ENCODE measurements at regions not wholly inside any gene's neighbourhood (a gene's known extent, or its start where the extent isn't known, plus 50 kb on each side); places are given as distances from the start of the nearest gene placed in this dataset.

DNA sequence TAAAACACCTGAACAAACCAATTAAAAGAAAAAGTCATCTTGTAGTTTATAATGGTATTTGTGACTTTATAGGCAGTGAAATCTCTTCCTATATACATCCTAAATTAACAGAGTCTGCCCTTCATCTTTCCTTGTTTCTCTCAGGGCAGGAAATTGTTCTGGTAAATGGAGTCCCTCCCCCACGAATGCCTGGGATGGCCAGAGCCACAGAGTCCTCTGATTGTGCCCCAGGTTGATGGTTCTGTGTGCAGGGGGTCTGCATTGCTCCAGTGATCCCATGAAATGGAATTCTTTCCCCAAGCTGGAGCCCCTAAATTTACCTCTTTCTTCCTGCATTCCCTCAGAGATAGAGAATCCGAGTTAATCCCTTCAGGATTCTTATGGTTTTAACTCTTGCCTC lies 155.5 kb downstream of the MTX2 start:
- Histone ChIP-seq H4K20me1 (ENCODE audit: insufficient read depth, low read length) (no peaks in the 10 kb centered on the region), H3K36me3 (replicated peaks in 1 of 2; ENCODE audit: control insufficient read depth in 1 of 2, insufficient read depth in 2 of 2, low read length in 2 of 2) (no peaks in the 10 kb centered on the region), H3K27ac (ENCODE audit: extremely low read length, insufficient read depth, low read length) (no peak overlapping the region), H2AFZ (ENCODE audit: low read length) (no peak overlapping the region), H3K4me2 (ENCODE audit: low read depth, low read length) (no peak overlapping the region), H3K4me1 (ENCODE audit: insufficient read depth, low read length) (no peaks in the 10 kb centered on the region), H3K9me3 (ENCODE audit: low read length) (no peaks in the 10 kb centered on the region), H3K27me3 (ENCODE audit: control insufficient read depth in 1 of 2, insufficient read depth in 2 of 2, low read length in 2 of 2) (peaks cover 0 to 28% of the 10 kb centered on the region in 2 experiments; a peak in 4 of 5 replicates), H3K9ac (ENCODE audit: insufficient read depth, low read depth, low read length) (no peak overlapping the region), H3K79me2 (ENCODE audit: insufficient read depth, low read length) (no peaks in the 10 kb centered on the region), H3K4me3 (replicated peaks in 1 of 3; ENCODE audit: insufficient read depth in 1 of 3, low read depth in 2 of 3, low read length in 3 of 3) (no peak overlapping the region)
- TF ChIP-seq SNAI1 (CRISPR knock-in tag; IDR thresholded peaks at IDR 0.05; ENCODE audit: borderline replicate concordance) (no peak), ZBTB42 (CRISPR knock-in tag; IDR thresholded peaks at IDR 0.05) (no peak), TBL1XR1 (IDR thresholded peaks at IDR 0.05; ENCODE audit: borderline replicate concordance, low read length, partially characterized antibody) (no peak), IKZF1 (IDR thresholded peaks at IDR 0.05) (no peak), PHB2 (IDR thresholded peaks at IDR 0.05; ENCODE audit: partially characterized antibody) (no peak), KDM5B (CRISPR knock-in tag; IDR thresholded peaks at IDR 0.05; ENCODE audit: borderline replicate concordance) (no peak)
- TF ChIP-seq, protein P1, sequence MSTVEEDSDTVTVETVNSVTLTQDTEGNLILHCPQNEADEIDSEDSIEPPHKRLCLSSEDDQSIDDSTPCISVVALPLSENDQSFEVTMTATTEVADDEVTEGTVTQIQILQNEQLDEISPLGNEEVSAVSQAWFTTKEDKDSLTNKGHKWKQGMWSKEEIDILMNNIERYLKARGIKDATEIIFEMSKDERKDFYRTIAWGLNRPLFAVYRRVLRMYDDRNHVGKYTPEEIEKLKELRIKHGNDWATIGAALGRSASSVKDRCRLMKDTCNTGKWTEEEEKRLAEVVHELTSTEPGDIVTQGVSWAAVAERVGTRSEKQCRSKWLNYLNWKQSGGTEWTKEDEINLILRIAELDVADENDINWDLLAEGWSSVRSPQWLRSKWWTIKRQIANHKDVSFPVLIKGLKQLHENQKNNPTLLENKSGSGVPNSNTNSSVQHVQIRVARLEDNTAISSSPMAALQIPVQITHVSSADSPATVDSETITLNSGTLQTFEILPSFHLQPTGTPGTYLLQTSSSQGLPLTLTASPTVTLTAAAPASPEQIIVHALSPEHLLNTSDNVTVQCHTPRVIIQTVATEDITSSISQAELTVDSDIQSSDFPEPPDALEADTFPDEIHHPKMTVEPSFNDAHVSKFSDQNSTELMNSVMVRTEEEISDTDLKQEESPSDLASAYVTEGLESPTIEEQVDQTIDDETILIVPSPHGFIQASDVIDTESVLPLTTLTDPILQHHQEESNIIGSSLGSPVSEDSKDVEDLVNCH (CRISPR knock-in tag; IDR thresholded peaks at IDR 0.05) = no peak
- FAIRE-seq = no peak
- intact Hi-C loops (cut with micrococcal nuclease; ENCODE audit: unreplicated experiment) (no loop called here), in situ Hi-C loops (cut with HindIII; ENCODE audit: extremely low pct_ligation_motif_present, low pct_unique_long_range_greater_than_20kb) (no loop called here)
- ChIA-PET CTCF (ENCODE audit: low intra/inter-chr PET ratio, low total read pairs) (no interaction called here), POLR2A (no interaction called here)
- BruUV-seq (replicated peaks) = no TSS peak
- WGBS (ENCODE audit: low lambda C conversion rate) = 4% methylated on average over 2 of the region's 2 CpGs
- DNase-seq (ENCODE audit: low spot score) = no peak
- ATAC-seq = no peak

GRCh38 chr2:176427549-176427948 lies 158.3 kb downstream of the MTX2 start:
- Histone ChIP-seq H3K27me3 (ENCODE audit: control insufficient read depth in 1 of 2, insufficient read depth in 2 of 2, low read length in 2 of 2) (peaks cover 0 to 20% of the 10 kb centered on the region in 2 experiments; a peak in 4 of 5 replicates), H3K27ac (ENCODE audit: extremely low read length, insufficient read depth, low read length) (no peak overlapping the region), H3K9ac (ENCODE audit: insufficient read depth, low read depth, low read length) (no peak overlapping the region), H3K4me2 (ENCODE audit: low read depth, low read length) (no peak overlapping the region), H3K9me3 (ENCODE audit: low read length) (no peaks in the 10 kb centered on the region), H4K20me1 (ENCODE audit: insufficient read depth, low read length) (no peaks in the 10 kb centered on the region), H3K36me3 (replicated peaks in 1 of 2; ENCODE audit: control insufficient read depth in 1 of 2, insufficient read depth in 2 of 2, low read length in 2 of 2) (no peaks in the 10 kb centered on the region), H3K4me1 (ENCODE audit: insufficient read depth, low read length) (no peaks in the 10 kb centered on the region), H3K79me2 (ENCODE audit: insufficient read depth, low read length) (no peaks in the 10 kb centered on the region), H3K4me3 (replicated peaks in 1 of 3; ENCODE audit: insufficient read depth in 1 of 3, low read depth in 2 of 3, low read length in 3 of 3) (no peak overlapping the region), H2AFZ (ENCODE audit: low read length) (no peak overlapping the region)
- POLR2A ChIA-PET = no interaction called here
- no peak for ATAC-seq
- FAIRE-seq = no peak
- DNase-seq (ENCODE audit: low spot score) = no peak
- no TSS peak for BruUV-seq (replicated peaks)
- CTCF ChIA-PET (ENCODE audit: low intra/inter-chr PET ratio, low total read pairs) = no interaction called here
- in situ Hi-C loops (cut with HindIII; ENCODE audit: extremely low pct_ligation_motif_present, low pct_unique_long_range_greater_than_20kb) = no loop called here
- intact Hi-C loops (cut with micrococcal nuclease; ENCODE audit: unreplicated experiment) = no loop called here
- WGBS (ENCODE audit: low lambda C conversion rate) = 14% methylated on average over 2 of the region's 2 CpGs
- TF ChIP-seq ZNF253 (CRISPR knock-in tag; IDR thresholded peaks at IDR 0.05; ENCODE audit: borderline replicate concordance) (no peak), RXRA (CRISPR knock-in tag; IDR thresholded peaks at IDR 0.05) (no peak), ZNF317 (CRISPR knock-in tag; IDR thresholded peaks at IDR 0.05) (no peak), IRF1 (CRISPR knock-in tag; IDR thresholded peaks at IDR 0.05; ENCODE audit: low read depth) (no peak), SYNCRIP (IDR thresholded peaks at IDR 0.05; ENCODE audit: insufficient read depth, low read depth, low read length) (no peak), ZNF839 (CRISPR knock-in tag; IDR thresholded peaks at IDR 0.05; ENCODE audit: borderline replicate concordance) (no peak), ZNF468 (CRISPR knock-in tag; IDR thresholded peaks at IDR 0.05) (no peak), FIP1L1 (IDR thresholded peaks at IDR 0.05; ENCODE audit: borderline replicate concordance, insufficient read depth, low read depth, low read length) (no peak), CREB1 (IDR thresholded peaks at IDR 0.05) (no peak), CREB1 (CRISPR knock-in tag; IDR thresholded peaks at IDR 0.05) (no peak), PRMT3 (CRISPR knock-in tag; IDR thresholded peaks at IDR 0.05; ENCODE audit: borderline replicate concordance, low read depth) (no peak), ZNF343 (CRISPR knock-in tag; IDR thresholded peaks at IDR 0.05) (no peak)

Measured in HepG2 (cell line).